Activated CD8-positive, alpha-beta memory T cell treated with anti-CD3 and anti-CD28 coated beads for 24 hours (primary cell): ENCODE measurements at regions not wholly inside any gene's neighbourhood (a gene's known extent, or its start where the extent isn't known, plus 50 kb on each side); places are given as distances from the start of the nearest gene placed in this dataset.

Source experiments
- DNase-seq: peaks from one replicate; pipeline ENCODE4 v3.0.0-alpha.2; 2020

DNA sequence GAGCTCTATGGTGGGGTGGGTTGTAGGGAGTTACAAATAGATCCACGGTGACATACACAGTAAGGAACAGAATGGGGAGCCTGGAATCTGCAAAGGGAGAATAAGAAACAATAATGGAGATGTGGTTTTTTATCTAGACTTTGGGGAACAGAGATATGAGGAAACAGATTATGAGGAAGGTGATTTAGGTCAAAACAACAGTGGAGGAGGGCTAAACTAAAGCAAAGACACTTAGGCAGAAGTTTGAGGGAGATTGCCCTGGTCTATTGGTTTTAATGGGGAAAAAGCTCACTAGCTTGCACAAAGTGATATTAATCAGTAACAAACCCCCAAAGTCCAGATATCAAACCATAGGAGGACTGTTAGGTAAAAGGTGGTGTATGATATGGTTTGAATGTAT is 144.5 kb upstream of the DYRK2 start:
- no peak for DNase-seq

DNA sequence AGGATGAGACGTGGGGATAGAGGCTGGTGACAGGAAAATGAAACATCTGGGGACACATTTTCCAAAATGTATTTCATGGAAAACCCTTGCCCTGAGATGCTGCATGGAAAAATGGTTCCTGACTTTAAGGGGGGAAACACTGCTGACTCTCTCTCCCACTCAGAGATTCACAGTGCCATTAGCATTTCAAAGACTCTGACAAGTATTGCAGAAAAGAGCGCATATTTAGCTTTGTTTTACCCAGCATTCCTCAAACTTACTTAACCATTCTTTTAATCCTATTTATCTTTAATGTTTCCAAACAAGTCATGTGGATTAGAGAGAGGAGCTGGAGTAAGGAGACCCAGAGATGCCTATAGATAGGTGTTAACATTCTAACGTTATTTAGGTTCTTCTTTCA is 141.8 kb upstream of the DYRK2 start:
- DNase-seq, result no peak

DNA sequence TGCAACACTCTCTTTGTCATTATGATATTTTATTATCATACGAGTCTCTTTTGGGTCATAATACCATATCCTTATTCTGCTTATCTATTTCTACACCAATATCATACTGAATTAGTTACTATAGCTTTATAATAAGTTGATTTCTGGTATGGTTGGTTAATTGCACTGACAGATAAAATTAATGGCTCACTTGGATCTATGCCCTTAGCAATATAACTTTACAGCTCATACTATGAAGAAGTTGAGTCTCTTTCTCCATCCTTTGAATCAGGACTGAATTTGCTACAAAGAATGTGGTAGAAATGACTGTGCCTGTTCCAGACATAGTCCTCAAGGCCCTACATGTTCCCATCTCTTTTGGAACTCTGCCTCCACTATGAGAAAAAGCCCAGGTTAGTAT is 139.7 kb upstream of the DYRK2 start:
- no peak for DNase-seq

DNA sequence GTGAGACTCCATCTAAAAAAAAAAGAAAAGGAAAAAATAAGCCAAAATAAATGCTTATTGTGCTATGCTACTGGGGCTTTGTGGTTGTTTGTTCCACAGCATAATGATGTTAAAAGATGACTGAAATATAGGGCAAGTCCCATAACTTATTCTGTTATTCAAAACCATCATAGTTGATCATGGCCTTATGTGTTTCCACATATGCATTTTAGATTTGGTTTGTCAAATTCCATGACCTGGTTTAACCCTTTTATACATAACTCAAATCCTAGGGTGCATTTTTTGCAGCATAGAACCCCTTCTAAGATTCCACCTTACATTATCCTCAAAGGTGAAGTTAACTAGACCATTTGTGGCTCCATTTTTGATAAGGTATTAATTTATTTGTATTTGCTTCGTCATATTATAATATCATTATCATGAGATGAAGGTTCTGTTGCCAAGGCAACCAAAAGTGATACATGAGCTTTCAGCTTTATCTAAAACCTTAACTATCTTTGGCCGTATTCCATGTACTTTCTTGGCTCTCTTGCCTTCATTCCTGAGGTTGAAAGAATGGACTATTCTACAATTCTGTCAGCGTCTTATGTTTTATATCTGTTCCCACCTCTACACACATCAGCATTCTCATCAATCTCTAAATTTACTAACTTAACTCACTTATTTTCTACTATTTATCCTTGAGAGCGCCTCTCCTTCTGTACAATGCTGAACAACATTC is 138.7 kb upstream of the DYRK2 start:
- no peak for DNase-seq

DNA sequence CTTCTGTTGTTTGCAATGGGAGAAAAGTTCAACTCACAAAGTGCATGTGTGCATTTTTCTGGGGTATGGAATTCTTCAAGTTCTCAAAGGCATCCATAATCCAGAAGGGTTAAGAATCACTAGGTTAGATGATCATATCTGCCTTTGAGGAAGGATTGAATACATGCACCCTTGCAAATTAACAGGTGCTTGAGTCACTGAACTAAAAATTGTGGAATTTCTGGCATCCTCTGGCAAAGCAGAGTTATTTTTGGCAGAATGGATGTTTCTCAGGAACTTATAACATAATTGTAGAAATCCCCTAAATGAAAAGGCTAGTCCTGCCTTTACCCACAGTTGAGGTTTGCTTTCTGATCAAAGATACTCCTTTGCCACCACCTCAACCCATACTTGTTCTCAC is 136.5 kb upstream of the DYRK2 start:
- no peak for DNase-seq

DNA sequence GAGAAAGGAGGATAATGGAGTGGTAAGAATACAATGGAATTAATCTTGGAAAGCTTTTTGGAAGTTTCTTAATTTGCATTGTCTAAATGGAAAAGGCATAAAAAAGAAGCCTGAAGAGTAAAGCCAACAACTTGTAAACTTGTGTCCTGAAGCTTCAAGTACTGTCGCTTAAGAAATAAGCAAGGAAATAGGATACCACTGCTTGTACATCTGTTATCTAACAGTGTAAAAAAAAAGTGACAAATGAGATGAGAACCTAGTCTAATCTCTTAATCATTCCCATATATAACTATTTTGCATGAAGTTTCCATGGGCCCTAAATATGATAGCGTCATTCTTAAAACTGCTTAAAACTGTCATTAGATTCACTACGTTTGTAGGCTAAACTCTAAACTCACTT is 134.0 kb upstream of the DYRK2 start:
- no peak for DNase-seq

DNA sequence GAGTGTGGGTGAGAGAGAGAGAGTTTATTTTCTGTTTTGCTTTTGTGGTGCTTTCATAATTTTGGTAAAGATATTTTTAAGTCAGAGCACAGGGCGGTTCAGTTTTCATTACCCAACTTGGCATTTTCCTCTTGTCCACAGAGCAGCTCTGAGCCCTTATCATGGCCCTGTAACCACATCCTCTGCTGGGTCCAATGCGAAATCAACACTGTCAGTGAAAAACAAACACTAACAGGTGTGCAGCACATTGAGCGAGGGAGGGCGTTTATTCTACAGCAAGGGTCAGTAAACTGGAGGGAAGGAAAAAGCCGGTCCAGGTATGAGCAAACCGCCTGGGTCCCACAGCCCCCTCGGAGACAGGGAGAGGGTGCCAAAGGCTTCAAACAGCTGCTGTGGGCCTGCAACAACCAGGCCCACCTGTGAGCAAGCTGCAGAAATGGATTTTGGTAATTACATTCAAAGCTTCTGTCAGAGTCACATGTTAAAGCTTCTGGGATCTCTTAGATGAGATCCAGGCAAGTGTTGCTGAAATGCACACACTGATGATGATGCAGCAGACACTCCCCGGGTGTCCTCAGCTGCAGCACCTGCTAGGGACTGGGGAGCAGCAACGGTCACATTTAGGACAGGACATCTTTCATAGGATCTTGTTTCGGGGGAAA is 132.7 kb upstream of the DYRK2 start:
- no peak for DNase-seq

DNA sequence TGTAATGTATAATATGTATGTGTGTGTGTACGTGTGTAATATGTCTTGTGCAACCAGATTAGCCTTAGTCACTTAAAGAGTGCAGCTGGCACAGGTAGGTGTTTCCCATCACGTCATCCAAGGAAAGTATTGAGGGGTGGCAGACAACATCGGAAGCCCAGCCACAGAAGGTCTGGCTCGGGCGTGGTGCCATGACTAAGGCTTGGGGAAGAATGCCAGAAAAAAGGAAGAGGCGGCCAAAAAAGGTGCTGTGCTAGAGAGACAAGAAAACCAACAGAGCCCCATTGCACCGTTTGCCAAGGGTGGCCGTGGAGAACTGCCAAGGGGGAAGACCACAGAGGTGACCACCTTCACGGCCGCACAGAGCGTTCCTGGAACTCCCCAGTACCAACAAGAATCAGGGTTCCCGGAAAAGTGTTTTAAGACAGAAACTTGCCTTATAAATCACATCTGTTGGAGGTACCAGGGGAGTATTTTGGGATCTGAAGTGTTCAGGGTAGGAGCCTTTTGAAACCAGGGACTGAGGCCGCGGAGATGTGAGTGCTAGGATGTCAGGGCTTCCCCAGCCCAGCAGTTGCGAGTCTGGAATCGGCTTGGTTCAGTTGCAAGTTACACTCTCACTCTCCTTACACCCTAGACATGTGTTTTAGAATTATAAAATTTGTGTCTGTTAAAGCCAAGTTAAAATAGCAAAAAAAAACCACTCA is 131.2 kb upstream of the DYRK2 start:
- no peak for DNase-seq

DNA sequence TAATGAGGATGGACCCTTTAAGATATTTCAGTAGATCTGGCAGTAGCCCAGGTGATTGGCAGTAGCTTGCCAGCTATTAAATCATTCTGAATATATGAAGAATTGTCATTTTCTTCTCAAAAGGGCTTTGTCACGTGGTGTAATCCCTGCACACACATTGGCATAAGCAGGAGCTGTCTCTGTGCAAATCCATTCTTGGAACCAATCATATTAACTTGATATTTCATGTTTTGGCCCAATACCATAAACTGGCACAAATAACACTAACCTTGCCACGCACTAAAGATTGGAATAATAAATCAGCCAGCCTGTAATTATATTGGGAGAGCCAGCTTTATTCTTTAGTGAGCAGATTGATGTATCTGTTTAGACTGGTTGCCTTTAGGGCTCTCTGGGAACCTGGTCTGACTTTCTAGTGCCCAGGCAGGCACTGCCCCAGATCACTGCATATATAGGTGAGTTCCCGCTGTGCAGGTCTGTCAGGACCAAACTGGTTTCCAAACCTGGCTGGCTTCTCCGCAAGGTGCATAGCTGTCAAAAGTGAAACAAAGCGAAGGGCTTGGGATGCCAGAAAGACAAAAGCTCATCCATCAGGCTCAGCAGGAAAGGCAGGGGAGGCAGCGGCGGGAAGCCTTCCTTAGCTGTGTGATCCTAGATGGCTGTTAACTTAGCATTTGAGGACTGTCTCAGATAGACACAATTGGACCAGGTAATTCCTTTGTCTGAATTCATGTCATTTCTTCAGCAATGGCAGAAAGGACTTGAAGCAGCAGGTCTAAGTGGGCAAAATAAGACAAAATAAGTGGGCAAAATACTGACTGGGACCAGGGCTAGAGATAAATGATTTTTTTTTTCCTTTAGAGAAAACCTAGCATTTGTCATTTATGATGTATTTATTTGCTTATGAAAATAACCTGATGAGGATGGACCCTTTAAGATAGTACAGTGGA is 128.8 kb upstream of the DYRK2 start:
- no peak for DNase-seq

DNA sequence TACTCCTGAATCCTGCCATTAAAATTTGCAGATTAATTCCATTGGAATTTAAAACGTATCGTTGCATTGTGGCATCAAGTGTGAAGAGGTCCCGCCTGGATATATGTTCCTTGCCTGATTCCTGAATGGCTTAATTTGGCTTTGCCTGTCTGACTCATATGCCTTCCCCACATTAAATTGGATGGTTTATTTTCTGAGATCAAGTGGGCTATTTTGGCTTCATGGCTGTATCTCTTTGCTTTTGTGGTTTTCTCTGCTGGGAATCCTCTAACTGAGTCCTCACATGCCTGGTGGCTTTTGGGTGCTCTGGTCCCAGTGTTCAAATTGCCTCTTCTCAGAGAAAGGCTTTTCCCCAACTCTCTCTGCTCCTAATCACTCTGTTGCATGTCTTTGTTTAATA is 127.9 kb upstream of the DYRK2 start:
- no peak for DNase-seq

DNA sequence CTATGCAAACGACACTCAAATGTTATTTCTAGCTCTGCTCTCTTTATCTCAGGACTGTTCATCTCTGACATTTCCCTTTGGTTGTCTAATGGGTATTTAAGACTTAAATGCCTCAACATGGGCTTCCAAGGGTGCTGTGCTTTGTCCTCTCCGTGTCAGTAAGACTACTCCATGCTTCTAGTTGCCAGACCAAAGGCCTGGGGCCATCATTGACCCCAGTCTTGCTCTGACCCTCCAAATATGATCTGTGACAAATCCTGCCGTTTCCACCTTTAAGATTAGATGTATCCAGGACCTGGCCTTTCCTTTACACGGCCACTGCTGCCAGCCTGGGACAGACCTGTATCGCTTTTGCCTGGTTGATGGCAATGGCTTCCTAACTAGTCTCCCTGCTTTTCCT is 126.3 kb upstream of the DYRK2 start:
- no peak for DNase-seq

DNA sequence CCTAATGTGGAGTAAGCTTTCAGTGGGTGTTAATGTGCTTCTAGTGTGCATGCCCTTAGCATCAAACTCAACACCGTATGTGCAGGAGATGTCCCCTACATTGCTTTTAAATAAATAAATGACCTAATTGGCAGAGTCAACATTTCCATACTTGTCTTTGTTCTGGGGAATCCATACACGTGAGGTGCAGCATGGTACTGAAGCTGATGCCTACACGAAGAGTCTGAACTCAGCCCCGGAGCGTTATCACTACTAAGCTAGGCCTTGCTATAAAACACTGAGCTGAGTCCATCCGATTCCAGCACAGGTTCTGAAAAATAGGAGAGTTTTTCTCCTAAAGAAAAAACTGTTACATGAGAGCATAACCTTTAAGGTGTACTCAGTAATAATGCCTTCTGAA is 125.0 kb upstream of the DYRK2 start:
- DNase-seq, result no peak

DNA sequence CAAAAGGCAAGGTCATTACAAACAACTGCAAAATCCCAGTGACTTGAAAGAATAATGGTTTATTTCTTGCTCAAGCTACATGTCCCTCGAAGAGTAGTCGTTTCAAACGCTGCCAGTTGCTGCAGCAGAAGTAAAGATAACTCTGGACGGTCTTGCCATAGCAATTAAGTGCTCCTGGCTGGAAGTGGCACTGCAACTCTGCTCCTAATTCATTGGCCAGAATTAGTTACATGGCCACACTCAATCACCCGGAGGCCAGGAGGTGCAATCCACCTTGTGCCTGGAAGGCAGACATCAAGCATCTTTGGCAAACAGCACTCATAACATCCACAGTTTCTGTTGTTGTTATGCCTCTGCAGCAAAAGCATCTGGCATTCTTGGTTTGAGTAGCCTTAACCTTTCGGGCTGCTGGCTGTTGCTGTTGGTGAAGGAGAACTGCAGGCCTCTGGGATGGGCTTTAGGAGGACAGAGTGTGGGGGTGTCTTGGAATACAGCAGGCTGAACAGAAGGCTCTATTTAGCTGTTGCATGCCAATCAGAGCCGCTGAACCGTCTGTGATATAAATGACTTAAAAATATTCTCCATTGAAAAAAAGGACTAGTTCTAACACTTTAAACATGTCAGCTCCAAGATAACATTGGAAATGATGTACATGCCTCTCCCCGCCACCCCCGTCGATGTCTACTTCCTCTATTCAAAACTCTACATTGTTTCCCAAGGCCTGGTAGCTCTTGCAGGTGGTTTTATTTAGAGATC is 123.5 kb upstream of the DYRK2 start:
- DNase-seq, result no peak

DNA sequence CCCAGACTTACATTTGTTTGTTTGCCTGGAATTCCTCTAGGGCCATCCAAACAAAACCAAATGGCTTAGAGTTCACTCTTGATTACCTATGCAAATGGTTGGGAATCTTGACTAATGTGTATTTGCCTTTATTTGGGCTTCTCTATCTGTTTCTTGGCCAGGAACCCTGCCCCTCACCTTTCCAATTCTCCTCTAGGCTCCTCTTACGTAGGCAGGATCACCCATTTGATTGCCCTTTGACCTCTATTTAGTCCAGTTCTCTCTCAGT is 123.0 kb upstream of the DYRK2 start:
- no peak for DNase-seq

DNA sequence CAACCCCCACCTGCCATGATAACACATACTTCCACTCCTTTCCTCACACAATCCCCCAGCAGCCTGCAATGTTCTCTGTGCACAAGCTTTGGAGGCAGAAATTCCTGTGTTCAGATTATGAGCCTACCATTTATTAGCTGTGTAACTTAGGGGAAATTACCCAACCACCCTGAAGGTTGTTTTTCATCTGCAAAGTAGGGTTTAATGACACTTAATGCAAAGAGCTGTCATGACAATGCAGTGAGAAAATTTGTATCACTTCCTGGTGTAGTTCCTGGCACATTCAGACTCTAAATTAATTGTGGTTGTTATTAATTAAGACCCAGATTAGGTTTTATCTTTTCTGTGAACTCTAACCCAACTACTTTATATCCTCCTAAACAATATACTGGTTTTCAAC is 122.4 kb upstream of the DYRK2 start:
- DNase-seq, result no peak

DNA sequence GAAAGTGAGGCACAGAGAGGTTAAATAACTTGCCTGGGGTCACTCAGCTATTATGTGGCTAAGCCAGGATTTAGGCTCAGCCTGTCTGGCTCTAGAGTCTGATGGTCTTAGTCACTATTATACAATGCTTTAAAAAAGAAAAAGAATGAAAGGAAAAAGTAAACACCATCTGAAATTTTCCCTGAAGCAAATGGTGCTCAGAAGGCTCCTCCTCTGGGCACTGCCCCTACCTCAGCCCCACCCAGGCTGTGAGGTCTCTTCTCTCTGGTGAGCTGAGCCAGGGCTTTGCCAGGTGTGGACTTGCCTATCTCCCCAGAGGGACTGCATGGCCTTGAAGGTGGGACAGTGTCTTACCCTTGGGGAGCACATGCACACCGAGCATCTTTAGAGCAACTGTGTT is 117.5 kb upstream of the DYRK2 start:
- no peak for DNase-seq

DNA sequence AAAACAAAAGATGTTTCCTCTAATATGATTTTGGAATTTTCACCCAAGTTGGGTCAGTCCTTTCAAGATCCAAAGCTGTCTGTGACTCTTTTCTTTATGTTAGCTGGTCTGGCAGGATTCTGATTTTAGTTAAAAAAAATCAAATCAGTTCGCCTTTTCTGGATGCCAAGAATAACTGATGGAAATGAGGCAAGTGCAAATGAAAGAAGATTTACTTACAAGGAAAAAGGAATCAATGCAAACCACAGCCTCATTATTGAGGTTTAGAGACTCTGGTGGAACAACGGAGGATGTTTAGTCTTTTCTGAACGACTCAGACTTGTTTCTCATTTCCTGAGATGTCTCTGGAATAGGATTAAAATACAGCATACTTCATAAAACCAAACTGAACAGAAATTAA is 117.0 kb upstream of the DYRK2 start:
- no peak for DNase-seq

DNA sequence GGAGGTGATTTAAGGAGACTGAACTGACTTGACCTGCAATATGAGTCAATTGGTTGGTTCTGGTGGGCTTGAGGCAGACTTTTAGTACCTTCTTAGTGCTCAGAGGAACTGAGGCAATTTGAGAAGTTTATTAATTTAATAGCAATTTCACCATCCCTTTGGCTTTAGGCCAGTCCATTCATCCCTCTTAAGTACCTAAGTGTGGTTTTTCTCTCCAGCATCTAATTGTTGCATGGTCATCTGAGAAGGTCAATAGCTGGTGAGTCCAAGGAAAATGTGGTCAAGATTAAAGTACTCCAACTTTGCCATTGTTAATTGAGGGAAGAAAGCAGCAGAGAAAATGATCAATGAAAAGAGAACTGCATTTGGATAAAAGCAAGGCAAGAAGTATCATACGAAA is 115.4 kb upstream of the DYRK2 start:
- no peak for DNase-seq

DNA sequence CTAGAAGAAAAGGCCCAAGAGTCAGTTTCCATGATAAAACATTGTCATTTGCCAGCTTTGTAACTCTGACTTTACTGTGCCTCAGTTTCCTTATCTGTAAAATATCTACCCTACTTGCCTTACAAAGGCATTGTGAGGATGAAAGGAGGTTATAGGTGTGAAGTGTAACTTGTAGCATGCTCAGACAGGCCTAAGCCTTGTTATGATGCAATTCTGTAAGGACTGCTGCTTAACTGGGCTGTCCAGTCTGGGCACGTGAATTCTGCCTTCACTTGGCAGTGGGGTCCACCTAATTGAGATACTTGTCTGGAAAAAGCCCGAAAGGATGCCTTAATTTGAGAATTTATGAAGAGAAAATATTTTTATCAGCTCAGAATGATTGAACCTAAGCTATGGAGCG is 114.5 kb upstream of the DYRK2 start:
- DNase-seq, result no peak

DNA sequence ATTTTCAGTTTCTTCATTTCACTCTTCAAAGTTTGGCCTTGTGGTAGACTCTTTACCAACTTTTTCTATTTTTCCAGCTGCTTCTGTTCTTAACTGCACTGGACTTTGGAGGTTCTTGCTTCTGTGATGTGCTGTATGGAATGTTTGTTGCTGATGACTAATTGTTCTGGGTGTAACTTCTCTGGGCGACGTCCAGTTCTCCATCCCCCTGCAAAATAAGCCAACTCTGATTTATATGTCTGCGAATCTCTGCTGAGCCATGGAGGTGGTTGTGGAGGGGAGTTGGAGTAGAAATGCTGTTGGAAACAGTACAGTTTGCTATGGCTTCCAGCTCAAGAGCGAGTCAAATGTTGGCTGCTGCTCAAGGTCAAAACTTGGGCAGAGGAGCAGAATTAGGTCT is 113.9 kb upstream of the DYRK2 start:
- DNase-seq, result no peak

DNA sequence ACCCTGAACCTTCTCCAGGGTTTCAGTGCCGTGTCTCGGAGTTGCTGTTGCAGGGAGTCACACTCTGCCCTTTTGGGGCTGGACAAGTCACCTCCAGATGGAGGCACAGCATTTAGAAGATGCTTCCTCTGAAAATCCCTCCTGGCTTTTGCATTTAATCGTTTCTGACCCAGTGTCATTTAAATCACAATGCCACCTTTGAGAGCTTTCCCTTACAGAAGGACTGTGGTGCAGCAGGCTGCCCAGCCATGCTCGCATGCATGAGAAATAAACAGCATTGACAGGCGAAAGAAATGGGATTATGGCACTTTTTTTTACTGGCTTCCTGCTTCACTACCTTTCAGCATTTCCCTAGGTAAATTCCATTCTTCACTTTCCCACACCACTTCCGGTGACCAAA is 113.4 kb upstream of the DYRK2 start:
- DNase-seq, result no peak

DNA sequence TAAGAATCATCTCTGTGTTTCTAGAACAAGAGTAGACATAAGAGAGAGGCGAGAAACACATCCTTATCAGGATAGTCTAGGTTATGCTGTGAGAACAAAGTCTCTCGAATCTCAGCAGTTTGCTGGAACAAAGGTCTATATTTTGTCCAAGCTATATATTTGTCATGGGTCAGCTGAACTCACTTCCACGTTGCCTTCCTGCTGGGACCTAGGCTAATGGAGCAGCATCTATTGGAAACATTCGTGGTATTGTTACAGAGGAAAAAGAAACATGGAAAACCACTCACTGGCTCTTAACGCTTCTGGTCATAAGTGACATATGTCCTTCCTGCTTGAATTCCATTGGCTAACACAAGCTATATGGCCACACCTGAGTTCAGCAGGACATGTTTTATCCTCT is 112.6 kb upstream of the DYRK2 start:
- DNase-seq, result no peak

DNA sequence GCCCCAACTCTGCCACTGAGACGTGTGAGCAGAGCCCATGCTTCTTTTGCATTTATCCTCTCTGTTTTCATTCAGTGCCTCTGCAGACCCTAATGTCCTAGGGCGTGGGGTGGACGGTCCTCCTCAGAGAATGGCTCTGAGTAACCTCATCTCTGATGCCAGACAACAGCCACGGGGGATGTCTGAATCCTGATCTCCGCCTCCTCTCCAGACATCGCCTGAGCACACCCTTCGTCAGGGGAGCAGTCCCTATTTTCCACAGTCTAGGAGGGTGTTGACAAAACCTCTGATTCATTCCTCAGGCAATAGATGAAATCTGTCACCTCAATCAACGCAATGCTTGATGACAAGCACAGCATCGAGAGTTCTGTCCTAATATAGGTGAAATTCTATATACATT is 109.2 kb upstream of the DYRK2 start:
- DNase-seq, result no peak
